A673 (cell line): ENCODE measurements at regions not wholly inside any gene's neighbourhood (a gene's known extent, or its start where the extent isn't known, plus 50 kb on each side); places are given as distances from the start of the nearest gene placed in this dataset.
"Not testable (repeated sequence)": the region's sequence is repeated elsewhere in the genome, so short reads cannot be mapped to it uniquely, and the experiment has no call there.

Source experiments
- EZH2 ChIP-seq: fragments of 200-600 bp; sonication (generic); IDR thresholded peaks from 2 replicates; pipeline ENCODE4 v1.6.1; 2017; ENCODE audit warnings: borderline replicate concordance, low read depth, mild to moderate bottlenecking, mixed read lengths, antibody characterized with exemption, low read length; ENCODE audit not compliant: poor library complexity, severe bottlenecking
- TF ChIP-seq, protein P1 (sequence below): fragments of 300-800, 200-600 bp; sonication (generic); conservative IDR thresholded peaks from 2 replicates; pipeline ENCODE4 v1.5.1; 2017; ENCODE audit warnings: low read depth, mild to moderate bottlenecking, antibody characterized with exemption, low read length, moderate library complexity, mixed read lengths

DNA sequence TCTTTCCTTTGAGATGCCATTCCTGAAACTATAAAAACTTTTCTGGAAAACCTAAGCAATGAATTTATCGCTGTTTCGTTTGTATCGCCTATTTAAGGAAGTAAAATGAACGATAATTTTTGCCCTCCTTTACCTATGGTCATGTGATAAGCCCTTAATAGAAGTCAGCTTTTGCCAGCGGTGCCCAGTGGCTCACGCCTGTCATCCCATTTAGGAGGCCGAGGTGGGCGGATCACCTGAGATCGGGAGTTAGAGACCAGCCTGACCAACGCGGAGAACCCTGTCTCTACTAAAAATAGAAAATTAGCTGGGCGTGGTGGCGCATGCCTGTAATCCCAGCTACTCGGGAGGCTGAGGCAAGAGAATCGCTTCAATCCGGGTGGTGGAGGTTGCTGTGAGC is 132.0 kb downstream of the SPATA31A1 start:
- TF ChIP-seq, protein P1, sequence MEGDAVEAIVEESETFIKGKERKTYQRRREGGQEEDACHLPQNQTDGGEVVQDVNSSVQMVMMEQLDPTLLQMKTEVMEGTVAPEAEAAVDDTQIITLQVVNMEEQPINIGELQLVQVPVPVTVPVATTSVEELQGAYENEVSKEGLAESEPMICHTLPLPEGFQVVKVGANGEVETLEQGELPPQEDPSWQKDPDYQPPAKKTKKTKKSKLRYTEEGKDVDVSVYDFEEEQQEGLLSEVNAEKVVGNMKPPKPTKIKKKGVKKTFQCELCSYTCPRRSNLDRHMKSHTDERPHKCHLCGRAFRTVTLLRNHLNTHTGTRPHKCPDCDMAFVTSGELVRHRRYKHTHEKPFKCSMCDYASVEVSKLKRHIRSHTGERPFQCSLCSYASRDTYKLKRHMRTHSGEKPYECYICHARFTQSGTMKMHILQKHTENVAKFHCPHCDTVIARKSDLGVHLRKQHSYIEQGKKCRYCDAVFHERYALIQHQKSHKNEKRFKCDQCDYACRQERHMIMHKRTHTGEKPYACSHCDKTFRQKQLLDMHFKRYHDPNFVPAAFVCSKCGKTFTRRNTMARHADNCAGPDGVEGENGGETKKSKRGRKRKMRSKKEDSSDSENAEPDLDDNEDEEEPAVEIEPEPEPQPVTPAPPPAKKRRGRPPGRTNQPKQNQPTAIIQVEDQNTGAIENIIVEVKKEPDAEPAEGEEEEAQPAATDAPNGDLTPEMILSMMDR: not testable (repeated sequence)
- TF ChIP-seq EZH2: not testable (repeated sequence)
